H9 (cell line): ENCODE measurements at regions not wholly inside any gene's neighbourhood (a gene's known extent, or its start where the extent isn't known, plus 50 kb on each side); places are given as distances from the start of the nearest gene placed in this dataset.

ENCODE experiments used
- DNase-seq: peaks from one replicate; pipeline ENCODE4 v3.0.0-alpha.2; 2017
- H2AFZ ChIP-seq: one replicate; pipeline ENCODE4 v1.6.1; 2013; ENCODE audit warnings: mild to moderate bottlenecking, low read length, control low read depth, moderate library complexity
- H2AK5ac ChIP-seq: 2 replicates; pipeline ENCODE4 v1.6.1; 2013; ENCODE audit warnings: low read length, control low read depth, mixed read lengths; ENCODE audit not compliant: insufficient read length
- H2BK120ac ChIP-seq: one replicate; pipeline ENCODE4 v1.6.1; 2013; ENCODE audit warnings: low read depth, mild to moderate bottlenecking, low read length, control low read depth, inconsistent platforms; ENCODE audit not compliant: poor library complexity, severe bottlenecking
- H2BK12ac ChIP-seq: 2 replicates; pipeline ENCODE4 v1.6.1; 2013; ENCODE audit warnings: low read length, control low read depth, mixed read lengths, low read depth; ENCODE audit not compliant: insufficient read length
- H2BK15ac ChIP-seq: 2 replicates; pipeline ENCODE4 v1.6.1; 2013; ENCODE audit warnings: low read depth, low read length, control low read depth
- H2BK20ac ChIP-seq: one replicate; pipeline ENCODE4 v1.6.1; 2013; ENCODE audit warnings: low read depth, mild to moderate bottlenecking, low read length, control low read depth, inconsistent platforms; ENCODE audit not compliant: poor library complexity, severe bottlenecking
- H2BK5ac ChIP-seq: 2 replicates; pipeline ENCODE4 v1.6.1; 2013; ENCODE audit warnings: low read length, control low read depth, mixed read lengths; ENCODE audit not compliant: insufficient read length
- H3K14ac ChIP-seq: 2 replicates; pipeline ENCODE4 v1.6.1; 2013; ENCODE audit warnings: low read length, control low read depth; ENCODE audit not compliant: insufficient read depth
- H3K18ac ChIP-seq: 2 replicates; pipeline ENCODE4 v1.6.1; 2013; ENCODE audit warnings: low read depth, mild to moderate bottlenecking, mixed read lengths, low read length, control low read depth; ENCODE audit not compliant: insufficient read length
- H3K23ac ChIP-seq: 2 replicates; pipeline ENCODE4 v1.6.1; 2013; ENCODE audit warnings: low read length, control low read depth, mixed read lengths, low read depth; ENCODE audit not compliant: insufficient read length
- H3K23me2 ChIP-seq: 2 replicates; pipeline ENCODE4 v1.6.1; 2013; ENCODE audit warnings: low read depth, mild to moderate bottlenecking, mixed read lengths, low read length, control low read depth; ENCODE audit not compliant: insufficient read length, poor library complexity, severe bottlenecking
- H3K27ac ChIP-seq: 2 replicates; pipeline ENCODE4 v1.5.1; 2013; ENCODE audit warnings: low read length, control low read depth, mixed read lengths, low read depth; ENCODE audit not compliant: insufficient read length
- H3K27me3 ChIP-seq: 2 replicates; pipeline ENCODE4 v1.6.1; 2013; ENCODE audit warnings: low read length, control low read depth, inconsistent platforms; ENCODE audit not compliant: insufficient read depth
- H3K4ac ChIP-seq: 2 replicates; pipeline ENCODE4 v1.6.1; 2013; ENCODE audit warnings: low read depth, mild to moderate bottlenecking, control low read depth, inconsistent platforms, low read length, moderate library complexity
- H3K4me1 ChIP-seq: 2 replicates; pipeline ENCODE4 v1.6.1; 2013; ENCODE audit warnings: low read length, control low read depth, inconsistent platforms; ENCODE audit not compliant: insufficient read depth
- H3K4me2 ChIP-seq: 2 replicates; pipeline ENCODE4 v1.6.1; 2013; ENCODE audit warnings: low read length, control low read depth, mixed read lengths; ENCODE audit not compliant: insufficient read length, insufficient read depth
- H3K56ac ChIP-seq: 2 replicates; pipeline ENCODE4 v1.6.1; 2013; ENCODE audit warnings: low read depth, mild to moderate bottlenecking, mixed read lengths, low read length, control low read depth; ENCODE audit not compliant: insufficient read length
- H3K79me1 ChIP-seq: 2 replicates; pipeline ENCODE4 v1.6.1; 2013; ENCODE audit warnings: low read depth, mild to moderate bottlenecking, moderate library complexity, low read length, control low read depth, inconsistent platforms; ENCODE audit not compliant: insufficient read depth, poor library complexity, severe bottlenecking
- H3K79me2 ChIP-seq: 2 replicates; pipeline ENCODE4 v1.6.1; 2013; ENCODE audit warnings: low read length, control low read depth, inconsistent platforms; ENCODE audit not compliant: insufficient read depth
- H3K9ac ChIP-seq: 2 replicates; pipeline ENCODE4 v1.6.1; 2013; ENCODE audit warnings: low read length, control low read depth, mixed read lengths; ENCODE audit not compliant: insufficient read length; ENCODE audit errors: extremely low read depth
- H3K9me3 ChIP-seq: one replicate; pipeline ENCODE4 v1.6.1; 2013; ENCODE audit warnings: low read depth, low read length, inconsistent platforms; ENCODE audit not compliant: control insufficient read depth
- H3T11ph ChIP-seq: one replicate; pipeline ENCODE4 v1.6.1; 2013; ENCODE audit warnings: mild to moderate bottlenecking, low read length, control low read depth, inconsistent platforms
- H4K20me1 ChIP-seq: one replicate; pipeline ENCODE4 v1.6.1; 2013; ENCODE audit not compliant: control insufficient read depth, insufficient read length, insufficient read depth
- H4K5ac ChIP-seq: 2 replicates; pipeline ENCODE4 v1.6.1; 2013; ENCODE audit warnings: low read depth, mild to moderate bottlenecking, mixed read lengths, low read length, control low read depth; ENCODE audit not compliant: insufficient read length
- H4K8ac ChIP-seq: replicated peaks from 2 replicates; pipeline ENCODE4 v1.6.1; 2013; ENCODE audit warnings: low read length, control low read depth, mixed read lengths, low read depth; ENCODE audit not compliant: insufficient read length
- H4K91ac ChIP-seq: 2 replicates; pipeline ENCODE4 v1.6.1; 2013; ENCODE audit warnings: low read depth, mild to moderate bottlenecking, moderate library complexity, mixed read lengths, low read length, control low read depth; ENCODE audit not compliant: insufficient read length
- H3K27ac Mint-ChIP-seq, 3 experiments: 2 replicates in 2 of 3; 3 replicates in 1 of 3; pipeline ENCODE4 v1.8.0; 2020 to 2021; ENCODE audit warnings: mixed read lengths in 3 of 3, mild to moderate bottlenecking in 1 of 3, moderate library complexity in 1 of 3
- H3K27me3 Mint-ChIP-seq: 2 replicates; pipeline ENCODE4 v1.8.0; 2021; ENCODE audit warnings: low read depth, mild to moderate bottlenecking, moderate library complexity, mixed read lengths
- H3K36me3 Mint-ChIP-seq, 3 experiments: 2 replicates in 2 of 3; 3 replicates in 1 of 3; pipeline ENCODE4 v1.8.0; 2020 to 2021; ENCODE audit warnings: low read depth in 3 of 3, mixed read lengths in 3 of 3; ENCODE audit not compliant: insufficient read depth in 1 of 3
- H3K4me1 Mint-ChIP-seq, 2 experiments: 2 replicates each; pipeline ENCODE4 v1.8.0; 2020; ENCODE audit warnings: mixed read lengths in 2 of 2
- H3K4me3 Mint-ChIP-seq, 2 experiments: 2 replicates in 1 of 2; 3 replicates in 1 of 2; pipeline ENCODE4 v1.8.0; 2020 to 2021; ENCODE audit warnings: mild to moderate bottlenecking in 2 of 2, mixed read lengths in 2 of 2, moderate library complexity in 1 of 2
- H3K9me3 Mint-ChIP-seq, 2 experiments: 2 replicates in 1 of 2; 3 replicates in 1 of 2; pipeline ENCODE4 v1.8.0; 2020; ENCODE audit warnings: mild to moderate bottlenecking in 2 of 2, mixed read lengths in 2 of 2, moderate library complexity in 1 of 2
- CTCF ChIP-seq: fragments of 200-600 bp; sonication (generic); conservative IDR thresholded peaks from 3 replicates; pipeline ENCODE4 v1.8.0; 2021; ENCODE audit warnings: antibody characterized with exemption, mild to moderate bottlenecking
- WGBS: extraction: QIAGEN DNeasy Blood & Tissue Kit; methylation state at CpG from one replicate; pipeline ENCODE4 v1.1.7; 2013; ENCODE audit warnings: missing lambda C conversion rate, low lambda C conversion rate, mixed read lengths; ENCODE audit not compliant: insufficient read length; ENCODE audit errors: extremely low coverage; 5-methylcytosine and 5-hydroxymethylcytosine counted together

- H3K4me1 Mint-ChIP-seq: peaks cover 10 to 15% of the 10 kb centered on the region in 2 experiments
- no peak for TF ChIP-seq CTCF
- Histone ChIP-seq H3K23me2 (no peaks in the 10 kb centered on the region), H2BK5ac (no peak overlapping the region), H3K4me1 (no peaks in the 10 kb centered on the region), H3K9me3 (no peaks in the 10 kb centered on the region), H3K23ac (no peak overlapping the region), H2BK120ac (no peak overlapping the region), H3K56ac (no peak overlapping the region), H3K27ac (no peak overlapping the region), H3K4ac (no peak overlapping the region), H4K91ac (no peak overlapping the region), H3K4me2 (no peak overlapping the region), H4K5ac (no peak overlapping the region), H4K8ac (no peak overlapping the region), H3K14ac (no peak overlapping the region), H3K18ac (no peak overlapping the region), H2BK15ac (no peak overlapping the region), H3K9ac (no peak overlapping the region), H3K27me3 (no peaks in the 10 kb centered on the region), H3T11ph (no peak overlapping the region), H2BK20ac (no peak overlapping the region), H2AK5ac (no peak overlapping the region), H3K79me2 (no peaks in the 10 kb centered on the region), H2BK12ac (no peak overlapping the region), H3K79me1 (no peaks in the 10 kb centered on the region), H2AFZ (no peak overlapping the region), H4K20me1 (no peaks in the 10 kb centered on the region)
- H3K27ac Mint-ChIP-seq: no peak overlapping the region
- H3K36me3 Mint-ChIP-seq: no peaks in the 10 kb centered on the region
- WGBS: no CpG with 5 or more reads among the region's 2 CpGs
- no peak for DNase-seq
- H3K9me3 Mint-ChIP-seq: no peaks in the 10 kb centered on the region
- peaks cover 2% of the 10 kb centered on the region for H3K27me3 Mint-ChIP-seq
- H3K4me3 Mint-ChIP-seq: no peak overlapping the region
Measured at GRCh38 chr1:59223198-59223597, 73.7 kb upstream of the FGGY start.
